ENCODE measurements at regions not wholly inside any gene's neighbourhood (a gene's known extent, or its start where the extent isn't known, plus 50 kb on each side); places are given as distances from the start of the nearest gene placed in this dataset.
"Not testable (repeated sequence)": the region's sequence is repeated elsewhere in the genome, so short reads cannot be mapped to it uniquely, and the experiment has no call there.

DNA sequence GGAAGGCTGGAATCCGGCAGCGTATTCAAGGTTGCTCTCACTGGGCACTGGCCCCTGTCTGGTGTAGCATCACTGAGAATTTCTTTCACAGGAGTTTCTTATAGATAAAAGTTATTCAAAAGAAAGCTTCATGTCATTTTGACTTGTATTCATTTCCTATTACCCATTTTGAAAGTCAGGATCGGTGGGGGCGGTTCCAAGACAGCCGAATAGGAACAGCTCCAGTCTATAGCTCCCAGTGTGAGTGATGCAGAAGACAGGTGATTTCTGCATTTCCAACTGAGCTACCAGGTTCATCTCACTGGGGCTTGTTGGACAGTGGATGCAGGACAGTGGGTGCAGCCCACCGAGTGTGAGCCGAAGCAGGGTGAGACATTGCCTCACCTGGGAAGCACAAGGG, 51.5 kb upstream of the CDC42EP3 start:
- not testable (repeated sequence) for DNase-seq

DNA sequence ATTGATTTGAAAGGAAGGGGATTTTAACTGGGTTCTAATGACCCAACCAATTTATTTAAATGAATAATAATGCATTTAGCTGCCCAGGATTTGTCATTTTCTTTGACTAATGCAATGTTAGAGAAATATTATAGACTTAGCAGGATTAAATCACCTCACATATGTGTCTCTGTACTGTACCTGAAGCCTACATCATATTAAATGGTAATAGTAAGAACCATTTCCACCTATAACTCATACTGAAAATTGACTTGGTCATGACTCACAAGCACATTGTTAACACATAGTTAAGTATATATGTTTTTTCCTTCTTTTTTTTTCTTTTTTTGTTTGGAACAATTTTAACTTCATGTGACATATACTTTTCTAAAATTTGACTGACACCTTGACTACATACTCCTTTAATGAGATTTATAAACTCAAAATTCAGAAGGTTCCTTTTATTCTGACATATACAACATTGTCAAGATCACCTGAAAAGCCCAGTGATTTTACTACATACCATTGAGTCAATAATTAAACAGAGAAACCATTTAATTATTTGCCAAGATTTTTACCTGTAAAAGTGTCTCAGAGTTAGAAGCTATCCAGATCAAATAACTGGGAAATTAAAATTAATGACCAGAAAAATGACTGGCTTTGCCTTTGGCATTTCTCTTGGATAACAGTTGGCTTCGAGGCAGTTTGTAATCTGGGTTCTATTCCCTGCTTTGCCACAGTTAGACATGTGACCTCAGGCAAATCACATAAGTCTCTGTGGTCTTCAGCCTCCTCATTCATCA, 58.8 kb upstream of the CDC42EP3 start:
- no peak for DNase-seq

DNA sequence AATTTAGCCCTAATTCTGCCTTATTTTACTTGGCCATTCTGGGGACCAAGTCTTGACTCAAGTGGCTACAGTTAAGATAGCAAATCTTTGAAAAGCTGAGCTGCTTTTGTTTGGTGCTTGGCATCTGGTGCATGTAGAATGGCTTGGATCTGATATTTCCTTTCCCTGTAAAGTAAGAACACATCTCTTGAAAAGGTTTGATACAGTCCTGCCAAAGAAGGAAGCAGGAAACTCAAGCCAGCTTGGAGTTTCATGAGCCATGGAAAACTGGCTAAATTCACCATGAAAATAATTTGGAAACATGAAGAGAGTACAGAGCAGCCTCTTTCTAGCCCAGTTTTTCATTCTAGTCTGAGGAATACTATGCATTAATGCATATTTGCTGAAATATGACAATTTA, 61.0 kb upstream of the CDC42EP3 start:
- DNase-seq: not testable (repeated sequence)

DNA sequence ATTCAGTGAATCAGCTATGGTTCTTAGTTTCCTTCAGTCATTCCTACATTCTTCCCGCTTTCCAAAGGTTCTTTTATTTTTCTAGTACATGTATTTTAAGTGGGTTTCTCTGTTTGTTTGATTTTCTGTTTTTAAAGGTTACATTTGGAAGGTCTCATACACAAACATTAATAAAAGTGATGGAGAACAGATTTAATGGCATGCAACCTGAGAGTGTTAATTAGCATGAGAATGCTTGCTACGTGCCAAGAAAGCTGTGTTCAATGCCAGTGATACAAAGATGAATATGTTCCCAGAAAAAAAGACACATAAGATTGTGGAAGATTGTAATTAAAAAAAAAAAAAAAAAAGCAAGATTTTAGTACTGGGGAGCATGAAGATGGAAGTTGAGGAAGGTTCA, 61.8 kb upstream of the CDC42EP3 start:
- no peak for DNase-seq

DNA sequence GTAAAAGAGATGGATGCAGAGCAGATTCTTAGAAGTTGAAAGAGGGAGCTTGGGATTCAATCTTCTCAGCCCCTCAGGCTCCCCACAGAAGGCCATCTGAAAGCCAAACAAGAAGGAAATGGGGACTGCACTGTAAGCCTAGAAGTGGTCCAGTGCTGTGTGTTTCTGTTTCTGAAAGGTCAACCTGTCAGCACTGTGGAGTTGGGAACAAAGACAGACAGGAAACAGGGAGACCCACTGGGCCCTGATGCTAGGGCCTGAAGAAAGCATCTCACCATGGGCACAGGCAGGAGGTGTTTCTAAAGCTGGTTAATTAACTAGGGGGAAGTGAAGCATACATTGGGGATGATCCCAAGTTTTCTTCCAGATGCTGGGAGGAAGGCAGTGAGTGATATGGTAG, 62.5 kb upstream of the CDC42EP3 start:
- DNase-seq: not testable (repeated sequence)

DNA sequence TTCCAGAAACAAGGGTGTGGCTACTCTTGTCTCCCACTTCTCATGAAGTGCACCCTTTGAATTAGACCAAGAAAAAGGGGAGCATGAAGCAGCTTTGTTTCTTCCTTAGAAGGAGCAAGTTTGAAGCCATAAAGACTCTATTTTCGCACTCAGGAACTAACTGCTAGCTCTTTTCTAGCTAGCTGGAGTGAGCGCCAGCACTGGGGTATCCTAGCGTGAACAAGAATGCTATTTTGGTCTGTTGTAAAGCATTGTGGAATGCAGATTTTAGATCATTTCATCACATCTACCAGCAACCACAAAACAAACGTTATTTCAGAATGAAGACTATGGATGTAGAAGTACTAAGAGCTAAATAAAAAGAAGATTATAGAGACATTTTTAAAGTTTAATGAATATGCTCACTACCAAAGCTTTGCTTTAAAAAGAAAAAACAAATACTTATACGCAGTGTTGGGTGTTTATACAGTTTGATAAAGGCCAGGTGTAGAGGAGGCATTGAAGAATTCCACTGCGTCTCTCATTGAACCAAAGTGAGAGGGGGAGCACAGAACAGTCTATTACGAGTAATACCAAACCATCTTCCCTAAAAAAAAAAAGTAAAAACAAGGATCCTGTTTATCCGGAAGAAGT, 63.6 kb upstream of the CDC42EP3 start:
- DNase-seq: not testable (repeated sequence)

DNA sequence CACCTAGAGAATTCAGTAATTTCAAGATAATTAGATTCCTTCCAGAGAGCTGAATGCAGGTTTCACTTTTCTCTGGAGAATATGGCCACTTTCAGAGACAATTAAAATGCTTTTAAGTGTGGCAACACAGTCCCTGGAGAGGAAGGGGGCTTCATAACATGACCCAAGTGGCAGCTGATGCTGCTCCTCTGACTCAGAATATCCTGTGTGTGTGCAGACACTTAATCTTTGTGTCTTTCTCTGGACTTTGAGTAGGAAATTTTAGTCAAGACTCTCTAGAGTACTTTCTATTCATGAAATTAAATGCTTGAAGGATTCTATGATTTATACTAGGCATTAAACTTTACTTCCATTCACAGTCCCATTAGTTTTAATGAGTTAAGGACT, 64.1 kb upstream of the CDC42EP3 start:
- not testable (repeated sequence) for DNase-seq

DNA sequence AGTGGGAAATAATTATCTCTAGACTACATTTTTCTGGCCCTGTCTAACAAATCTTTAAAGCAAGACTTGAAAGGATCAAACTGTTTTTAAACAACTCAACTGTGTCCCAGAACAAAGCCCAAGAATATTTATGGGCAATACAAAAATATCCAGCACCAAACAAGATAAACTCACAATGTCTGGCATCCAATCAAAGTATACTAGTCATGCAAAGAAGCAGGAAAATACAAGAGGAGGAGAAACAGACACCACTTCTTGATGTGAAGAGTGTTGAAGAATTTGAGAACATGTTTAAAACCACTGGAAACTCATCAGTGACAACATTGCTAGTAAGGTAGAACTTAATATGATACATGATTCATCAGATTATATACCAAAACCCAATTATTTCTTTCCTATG, 66.1 kb upstream of the CDC42EP3 start:
- no peak for DNase-seq

DNA sequence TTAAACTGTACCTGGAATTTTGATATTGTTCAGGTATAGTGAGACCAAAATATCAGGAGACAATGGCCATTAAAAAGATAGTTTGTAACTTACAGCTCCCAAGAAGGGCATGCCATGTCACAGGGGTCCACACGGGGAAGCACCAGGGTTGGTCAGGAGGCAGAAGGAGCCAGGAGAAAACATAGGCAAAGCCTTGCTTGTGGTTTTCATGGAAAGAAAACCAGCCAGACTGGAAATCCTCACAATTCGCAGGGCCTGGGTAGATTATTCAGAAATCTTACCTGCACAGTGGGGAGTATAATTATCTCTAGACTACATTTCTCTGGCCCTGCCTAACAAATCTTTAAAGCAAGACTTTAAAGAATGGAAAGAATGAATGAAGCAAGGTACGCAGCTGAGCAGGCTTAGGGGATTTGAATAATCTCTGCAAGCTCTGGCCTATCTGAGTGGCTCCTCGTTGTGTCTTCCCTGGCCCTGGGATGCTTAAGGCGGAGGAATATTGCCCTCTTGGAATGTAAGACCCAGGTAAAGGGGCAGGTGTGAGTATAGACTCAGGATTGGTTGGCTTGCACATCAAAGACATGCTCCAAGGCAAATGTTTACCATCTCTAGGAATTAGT, 66.9 kb upstream of the CDC42EP3 start:
- DNase-seq: no peak

DNA sequence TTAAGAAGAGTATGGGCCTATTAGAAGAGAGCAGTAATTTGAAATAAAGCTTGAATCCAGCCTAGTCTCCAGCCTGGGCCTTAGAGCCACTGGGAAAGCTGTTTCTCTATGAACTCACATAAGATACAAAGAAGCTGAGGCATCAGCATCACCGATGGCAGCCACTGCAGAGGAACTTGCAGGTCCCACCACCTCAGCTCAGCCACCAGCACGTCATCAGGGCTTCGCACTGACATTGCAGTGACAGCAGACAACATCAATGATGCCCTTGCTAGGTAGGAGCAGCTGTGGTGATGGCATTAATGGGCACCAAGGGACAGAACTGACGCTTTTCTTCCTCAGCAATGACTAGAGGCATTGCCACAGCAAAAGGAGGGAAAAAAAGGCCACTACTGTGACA, 67.7 kb upstream of the CDC42EP3 start:
- no peak for DNase-seq

DNA sequence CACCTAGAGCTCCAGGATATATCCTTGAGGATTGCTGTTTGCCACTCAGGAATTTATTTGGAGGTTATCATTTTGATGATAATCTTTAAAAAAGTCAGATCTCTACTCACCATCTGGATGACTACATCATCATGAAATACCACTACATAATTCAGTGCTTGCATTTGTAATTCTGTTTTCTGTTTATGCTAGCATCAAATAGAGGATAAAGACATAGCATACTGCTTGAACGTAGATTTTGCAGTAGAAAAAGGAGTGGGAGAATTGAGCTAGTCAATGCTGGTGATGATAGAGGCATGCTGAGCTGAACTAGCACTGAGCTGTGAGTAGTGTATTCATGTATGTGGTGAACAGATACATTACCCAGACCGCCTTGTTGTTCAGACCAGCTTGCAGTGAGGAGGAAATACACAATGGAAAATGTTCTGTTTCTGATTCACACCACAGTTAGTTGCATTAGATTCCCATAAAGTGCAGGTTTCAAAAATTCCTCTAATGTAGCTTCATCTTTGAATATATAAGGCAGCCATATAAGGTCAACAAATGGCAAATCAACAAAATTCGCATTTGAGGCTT, 68.8 kb upstream of the CDC42EP3 start:
- no peak for DNase-seq

DNA sequence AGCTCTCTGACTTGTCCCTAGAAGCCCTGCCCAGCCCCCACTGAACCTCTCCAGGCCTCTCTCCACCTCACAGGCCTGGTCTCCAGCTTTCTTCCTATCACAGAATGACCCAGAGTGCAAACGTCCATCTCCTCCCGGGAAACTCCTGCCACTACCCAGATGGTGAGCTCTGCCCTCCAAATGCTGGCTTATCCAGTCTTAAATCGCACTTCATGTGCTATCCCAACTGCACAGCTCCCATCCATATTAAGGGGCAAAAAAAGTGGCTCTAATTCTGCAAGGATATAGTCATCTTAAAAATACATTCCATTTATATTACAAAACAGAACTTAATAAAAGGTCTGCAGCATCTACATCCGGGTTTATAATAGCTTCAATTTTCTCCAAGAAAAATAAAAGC, 70.8 kb upstream of the CDC42EP3 start:
- DNase-seq: no peak

DNA sequence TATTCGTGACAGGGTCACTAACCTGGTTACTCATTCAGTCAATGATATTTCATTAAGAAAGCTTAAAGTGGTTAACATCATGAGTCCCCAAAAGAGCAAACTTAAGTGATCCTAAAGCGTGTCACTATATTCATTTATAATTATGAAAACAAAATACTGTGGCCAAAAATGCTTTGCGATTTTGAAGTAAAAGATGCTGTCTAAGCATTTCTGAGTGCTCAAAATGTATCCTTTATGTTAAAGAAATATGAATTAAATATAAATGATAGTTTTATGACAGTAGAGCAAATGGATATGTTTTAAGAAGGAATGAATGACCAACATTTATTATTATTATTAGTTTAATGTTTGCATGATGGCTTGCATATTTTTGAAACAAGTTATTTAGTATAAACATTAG, 72.6 kb upstream of the CDC42EP3 start:
- no peak for DNase-seq

DNA sequence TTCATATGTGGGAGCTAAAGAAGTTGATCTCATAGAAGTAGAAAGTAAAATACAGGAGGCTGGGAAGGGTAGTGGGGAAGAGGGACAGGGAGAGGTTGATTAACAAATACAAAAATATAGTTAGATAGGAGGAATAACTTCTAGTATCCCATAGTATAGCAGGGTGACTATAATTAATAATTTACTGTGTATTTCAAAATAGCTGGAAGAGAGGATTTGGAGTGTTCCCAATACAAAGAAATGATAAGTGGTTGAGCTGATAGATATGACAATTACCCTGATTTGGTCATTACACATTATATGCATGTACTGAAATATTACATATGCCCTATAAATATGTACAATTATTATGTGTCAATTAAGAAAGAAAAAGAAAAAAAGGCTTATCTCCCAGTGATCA, 73.5 kb upstream of the CDC42EP3 start:
- DNase-seq: not testable (repeated sequence)

DNA sequence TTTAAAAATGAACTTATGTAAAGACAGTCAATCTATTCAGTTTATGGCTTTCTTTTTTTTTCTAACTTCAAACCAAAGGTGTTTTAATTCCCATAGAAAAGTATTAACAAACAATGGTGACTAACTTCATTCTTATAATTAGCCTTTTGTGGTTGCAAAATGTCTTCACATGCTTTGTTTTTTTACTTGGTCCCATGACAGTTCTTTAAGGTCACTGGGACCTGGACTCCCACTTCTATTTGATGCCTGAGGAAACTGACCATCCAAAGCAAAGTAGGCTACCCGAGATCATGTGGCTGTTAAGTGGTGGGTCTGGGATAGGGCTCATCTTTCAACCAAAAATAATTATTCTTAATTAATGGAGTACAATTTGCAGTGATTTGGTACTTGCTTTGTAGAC, 74.6 kb upstream of the CDC42EP3 start:
- DNase-seq: not testable (repeated sequence)

DNA sequence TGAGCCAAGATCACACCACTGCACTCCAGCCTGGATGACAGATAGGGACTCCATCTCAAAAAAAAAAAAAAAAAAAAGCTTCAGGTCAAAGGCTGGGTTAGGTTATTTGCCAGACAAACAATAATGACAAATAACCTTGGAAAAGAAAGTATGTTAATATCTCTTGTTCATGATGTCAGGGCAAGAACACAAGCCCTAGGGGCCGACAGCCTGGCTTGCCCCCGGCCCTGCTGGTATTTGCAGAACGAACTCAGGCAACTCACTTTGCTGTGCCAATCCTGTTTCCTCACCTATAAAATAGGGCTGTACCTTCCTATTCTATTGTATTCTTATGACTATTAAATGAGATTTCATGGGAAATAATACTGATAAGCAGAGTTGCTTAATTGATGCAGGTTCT, 75.4 kb upstream of the CDC42EP3 start:
- DNase-seq: no peak

DNA sequence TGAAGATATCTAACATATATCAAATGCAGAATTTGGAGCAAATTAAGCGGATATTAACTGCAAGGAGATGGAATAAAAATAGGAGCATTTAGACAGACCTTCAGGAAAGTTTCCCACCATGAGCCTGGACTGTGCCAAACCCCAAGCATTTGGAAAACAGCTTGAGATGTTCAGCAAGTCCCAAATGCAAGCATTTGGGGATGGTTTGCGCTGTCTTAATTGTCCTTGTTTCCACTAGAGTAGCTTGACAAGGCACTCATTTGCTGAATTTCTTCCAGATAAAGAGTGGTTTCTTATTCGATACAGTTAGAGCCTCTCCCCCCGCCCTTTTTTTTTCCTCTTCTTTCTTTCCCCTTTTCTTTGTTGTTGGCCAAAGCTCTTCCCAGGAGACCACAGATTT, 77.1 kb upstream of the CDC42EP3 start:
- no peak for DNase-seq

DNA sequence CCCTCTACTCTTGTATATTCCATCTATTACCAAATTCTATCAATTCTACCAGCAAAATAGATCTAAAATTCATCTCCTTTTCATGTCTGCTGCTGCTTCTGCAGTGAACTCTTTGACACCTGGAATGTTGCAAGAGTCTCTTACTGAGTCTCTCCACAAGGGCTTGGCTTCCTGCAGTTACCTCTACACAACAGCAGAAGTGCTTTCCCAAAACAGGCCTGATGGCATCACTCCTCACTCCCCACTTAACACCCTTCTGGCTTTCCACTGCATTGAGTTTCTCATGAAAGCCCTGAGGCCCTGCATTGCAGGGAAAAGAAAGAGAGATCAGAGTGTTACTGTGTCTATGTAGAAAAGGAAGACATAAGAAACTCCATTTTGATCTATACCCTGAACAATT, 78.8 kb upstream of the CDC42EP3 start:
- DNase-seq: not testable (repeated sequence)

DNA sequence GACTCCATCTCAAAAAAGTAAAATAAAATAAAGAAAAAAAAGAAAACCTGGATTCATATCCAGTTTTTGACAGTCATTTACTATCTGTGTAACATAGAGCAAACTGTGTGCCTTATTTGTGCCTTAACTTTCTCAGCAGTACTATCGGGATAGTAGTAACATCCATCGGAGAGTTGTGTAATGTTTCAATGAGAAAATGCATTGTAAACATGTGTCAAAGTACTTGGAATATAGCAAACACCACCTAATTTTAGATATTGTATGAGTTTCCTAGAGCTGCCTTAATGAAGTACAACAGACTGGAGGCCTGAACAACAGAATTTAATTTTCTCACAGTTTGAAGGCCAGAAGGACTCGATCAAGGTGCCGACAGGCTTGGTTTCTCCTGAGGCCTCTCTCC, 81.3 kb upstream of the CDC42EP3 start:
- DNase-seq: no peak

DNA sequence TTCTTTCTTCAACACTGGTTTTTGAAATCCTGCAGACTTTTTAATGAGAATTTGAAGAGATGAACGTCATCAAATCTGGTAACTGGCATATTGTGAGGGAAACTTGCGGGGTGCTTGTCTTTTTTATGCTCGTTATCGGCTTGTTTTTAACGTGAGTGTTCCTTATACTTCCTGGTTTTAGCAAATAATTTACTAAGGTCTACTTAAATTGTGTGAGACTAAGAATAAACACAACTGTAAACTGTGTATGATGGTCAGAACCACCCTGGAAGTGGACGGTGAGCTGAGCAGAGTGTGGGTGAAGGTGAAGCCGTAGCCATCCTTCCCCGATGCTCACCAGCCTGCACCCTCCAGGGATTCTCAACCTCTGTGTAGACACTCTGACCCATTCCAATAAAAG, 82.3 kb upstream of the CDC42EP3 start:
- no peak for DNase-seq

DNA sequence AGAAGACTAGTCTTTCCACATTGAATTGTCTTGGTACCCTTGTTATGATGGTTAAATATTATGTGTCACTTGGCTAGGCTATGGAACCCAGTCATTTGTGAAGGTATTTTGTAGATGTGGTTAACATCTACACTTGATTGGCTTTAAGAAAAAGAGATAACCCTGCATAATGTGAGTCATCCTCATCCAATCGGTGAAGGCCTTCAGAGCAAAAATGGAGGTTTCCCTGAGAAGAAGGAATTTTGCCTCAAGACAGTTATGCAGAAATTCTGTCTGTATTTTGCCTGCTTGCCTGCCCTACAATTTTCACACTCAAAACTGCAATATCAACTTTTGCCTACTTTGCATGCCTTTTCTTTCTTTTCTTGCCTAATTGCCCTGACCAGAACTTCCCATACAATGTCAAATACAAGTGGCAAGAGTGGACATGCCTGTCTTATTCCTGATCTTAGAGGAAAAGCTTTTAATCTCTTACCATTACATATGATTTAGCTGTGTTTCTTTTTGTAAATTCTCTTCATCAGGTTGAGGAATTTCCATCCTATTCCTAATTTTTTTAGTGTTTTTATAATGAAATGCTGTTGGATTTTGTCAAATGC, 84.6 kb upstream of the CDC42EP3 start:
- not testable (repeated sequence) for DNase-seq

DNA sequence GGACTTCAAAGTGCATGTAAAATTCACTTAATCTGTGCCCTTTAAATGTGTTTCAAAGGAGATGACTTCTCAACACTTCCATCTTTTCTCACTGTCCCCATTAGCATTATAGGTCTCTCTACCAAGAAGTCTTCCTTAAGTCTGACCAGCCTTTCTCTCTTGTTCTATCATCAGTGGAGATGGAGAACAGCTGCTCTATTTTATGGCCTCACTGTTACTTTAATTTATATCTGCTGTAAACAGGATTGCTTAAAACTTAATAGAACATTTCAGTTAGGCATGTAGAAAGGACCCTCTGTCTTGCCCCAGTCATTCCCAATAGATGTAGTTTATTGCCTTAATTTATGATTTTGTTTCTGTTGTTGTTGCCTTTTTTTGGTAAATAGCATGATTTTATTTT, 86.0 kb upstream of the CDC42EP3 start:
- DNase-seq: not testable (repeated sequence)

DNA sequence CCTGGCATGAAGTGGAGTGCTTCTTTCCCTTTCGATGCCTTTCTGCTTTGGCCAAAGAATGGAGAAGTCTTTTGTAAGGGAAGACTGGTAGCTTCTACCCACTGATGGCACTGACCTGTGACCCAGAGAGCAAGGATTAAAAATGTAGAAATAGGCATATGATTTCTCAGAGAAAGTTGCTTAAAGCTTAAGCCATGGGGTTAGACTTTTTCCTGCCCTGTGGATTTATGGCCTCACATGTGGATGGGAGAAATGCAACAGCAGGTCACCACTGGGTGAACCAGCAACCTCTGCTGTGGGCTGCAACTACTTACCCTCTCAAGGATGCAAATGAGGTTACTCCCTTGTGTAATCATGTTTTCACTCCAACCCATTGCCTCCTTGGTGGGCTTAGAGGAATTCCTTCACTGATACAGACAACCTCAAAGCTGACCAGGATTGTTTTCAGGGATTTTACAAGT, 86.7 kb upstream of the CDC42EP3 start:
- DNase-seq: not testable (repeated sequence)
